Gastroesophageal sphincter (tissue), 3 donors: ENCODE measurements at regions not wholly inside any gene's neighbourhood (a gene's known extent, or its start where the extent isn't known, plus 50 kb on each side); places are given as distances from the start of the nearest gene placed in this dataset.

Experiments used
- POLR2A ChIP-seq, 2 donors: fragments of 450-650 bp; IDR thresholded peaks; one replicate each; pipeline ENCODE4 v1.6.1; 2017; ENCODE audit warnings: antibody characterized with exemption in 2 of 2, mild to moderate bottlenecking in 2 of 2, moderate library complexity in 1 of 2
- TF ChIP-seq, protein P1 (sequence below), 4 experiments: fragments of 200-600 bp in 2 of 4; fragments of 450-650 bp in 2 of 4; sonication (generic) in 1 of 4; IDR thresholded peaks; one replicate each; pipeline ENCODE4 v1.5.1; 2017 to 2019; ENCODE audit warnings: antibody characterized with exemption in 4 of 4, mild to moderate bottlenecking in 2 of 4, moderate library complexity in 2 of 4

DNA sequence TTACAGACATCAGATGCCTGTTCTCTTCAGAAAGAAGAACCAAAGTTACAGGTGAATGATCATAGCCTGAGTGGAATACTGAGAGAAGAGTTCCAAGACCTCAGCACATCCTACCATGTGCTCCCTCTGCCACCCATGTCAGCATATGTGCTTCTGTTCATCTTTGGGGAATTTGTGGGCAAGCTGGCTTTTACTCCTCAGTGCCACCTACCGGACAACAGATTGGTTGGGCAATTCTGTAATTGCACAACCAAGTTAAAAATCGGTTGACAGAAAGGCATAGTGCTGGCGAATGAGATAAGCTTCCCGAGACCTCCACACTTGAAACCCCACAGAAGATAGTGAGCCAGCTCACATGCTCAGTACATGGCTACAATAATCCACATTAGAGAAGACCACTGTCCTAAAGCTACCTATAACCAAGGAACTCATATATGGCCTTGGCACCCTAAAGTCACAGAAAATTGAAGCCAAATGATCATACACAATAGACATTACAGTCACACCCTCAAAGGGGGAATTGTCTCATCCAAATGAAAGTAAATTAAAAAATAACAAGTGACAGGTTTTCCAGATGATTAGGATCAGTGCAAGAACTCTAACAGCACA lies 1238.0 kb upstream of the NUDT12 start:
- TF ChIP-seq POLR2A (IDR thresholded peaks at IDR 0.05) = no peak
- TF ChIP-seq, protein P1, sequence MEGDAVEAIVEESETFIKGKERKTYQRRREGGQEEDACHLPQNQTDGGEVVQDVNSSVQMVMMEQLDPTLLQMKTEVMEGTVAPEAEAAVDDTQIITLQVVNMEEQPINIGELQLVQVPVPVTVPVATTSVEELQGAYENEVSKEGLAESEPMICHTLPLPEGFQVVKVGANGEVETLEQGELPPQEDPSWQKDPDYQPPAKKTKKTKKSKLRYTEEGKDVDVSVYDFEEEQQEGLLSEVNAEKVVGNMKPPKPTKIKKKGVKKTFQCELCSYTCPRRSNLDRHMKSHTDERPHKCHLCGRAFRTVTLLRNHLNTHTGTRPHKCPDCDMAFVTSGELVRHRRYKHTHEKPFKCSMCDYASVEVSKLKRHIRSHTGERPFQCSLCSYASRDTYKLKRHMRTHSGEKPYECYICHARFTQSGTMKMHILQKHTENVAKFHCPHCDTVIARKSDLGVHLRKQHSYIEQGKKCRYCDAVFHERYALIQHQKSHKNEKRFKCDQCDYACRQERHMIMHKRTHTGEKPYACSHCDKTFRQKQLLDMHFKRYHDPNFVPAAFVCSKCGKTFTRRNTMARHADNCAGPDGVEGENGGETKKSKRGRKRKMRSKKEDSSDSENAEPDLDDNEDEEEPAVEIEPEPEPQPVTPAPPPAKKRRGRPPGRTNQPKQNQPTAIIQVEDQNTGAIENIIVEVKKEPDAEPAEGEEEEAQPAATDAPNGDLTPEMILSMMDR (IDR thresholded peaks at IDR 0.05) = no peak
